ENCODE measurements at regions not wholly inside any gene's neighbourhood (a gene's known extent, or its start where the extent isn't known, plus 50 kb on each side); places are given as distances from the start of the nearest gene placed in this dataset.

- TF ChIP-seq FOSL1 (tag; conservative IDR thresholded peaks at IDR 0.05) (no peak), E2F6 (IDR thresholded peaks at IDR 0.05; ENCODE audit: borderline replicate concordance in 1 of 2, extremely low read depth in 1 of 2, insufficient read depth in 1 of 2, insufficient read length in 1 of 2, low read depth in 1 of 2, low read length in 1 of 2, poor library complexity in 1 of 2, severe bottlenecking in 1 of 2) (no peak), FOXA1 (IDR thresholded peaks at IDR 0.05; ENCODE audit: borderline replicate concordance) (no peak), EP300 (IDR thresholded peaks at IDR 0.05; ENCODE audit: low read length) (no peak), ZFP36 (IDR thresholded peaks at IDR 0.05; ENCODE audit: low read depth, low read length, partially characterized antibody) (no peak), STAT5B (CRISPR knock-in tag; IDR thresholded peaks at IDR 0.05) (no peak), SMAD1 (IDR thresholded peaks at IDR 0.05; ENCODE audit: low read depth, low read length, partially characterized antibody) (no peak), ZNF41 (CRISPR knock-in tag; conservative IDR thresholded peaks at IDR 0.05) (no peak), ZBTB7A (IDR thresholded peaks at IDR 0.05; ENCODE audit: borderline replicate concordance, control insufficient read depth, low read depth, low read length) (no peak), CREM (IDR thresholded peaks at IDR 0.05; ENCODE audit: low read depth) (no peak)
- ATAC-seq (no peak), DNase-seq (ENCODE audit: extremely low read depth in 1 of 4, low spot score in 3 of 4) (no peak), FAIRE-seq (no peak)
- H3K4me3 ChIP-seq, result no peak overlapping the region
- no TSS peak for BruUV-seq (replicated peaks)
- intact Hi-C loops (cut with micrococcal nuclease), result no loop called here
- H4K20me1 ChIP-seq (replicated peaks; ENCODE audit: control insufficient read depth, insufficient read depth, low read length), result no peaks in the 10 kb centered on the region
- H3K9me3 ChIP-seq (replicated peaks; ENCODE audit: control insufficient read depth, insufficient read depth, low read depth, low read length), result no peaks in the 10 kb centered on the region
- no peak overlapping the region for H3K27ac ChIP-seq (ENCODE audit: extremely low read depth, low read depth, low read length)
- no peaks in the 10 kb centered on the region for H3K27me3 ChIP-seq (ENCODE audit: control insufficient read depth in 2 of 2, insufficient read depth in 2 of 2, low read length in 2 of 2)
- no peak overlapping the region for H3K9ac ChIP-seq (ENCODE audit: insufficient read depth in 1 of 2, low read depth in 2 of 2, low read length in 2 of 2)
- 0% methylated on average over 2 of the region's 2 CpGs for WGBS (ENCODE audit: insufficient coverage, low coverage, missing lambda C conversion rate)
- CTCF ChIA-PET (ENCODE audit: low intra/inter-chr PET ratio), result no interaction called here
- H3K4me1 ChIP-seq (replicated peaks in 1 of 2; ENCODE audit: control insufficient read depth in 2 of 2, insufficient read depth in 2 of 2, low read length in 2 of 2), result no peaks in the 10 kb centered on the region
- no peaks in the 10 kb centered on the region for H3K79me2 ChIP-seq (ENCODE audit: control insufficient read depth, insufficient read depth, low read length)
- H2AFZ ChIP-seq (ENCODE audit: low read depth, low read length), result no peak overlapping the region
- in situ Hi-C loops (cut with MboI), result no loop called here
- no peak overlapping the region for H3K4me2 ChIP-seq (ENCODE audit: insufficient read depth, low read length)
- H3K36me3 ChIP-seq (ENCODE audit: control insufficient read depth, insufficient read depth, low read length), result no peaks in the 10 kb centered on the region
- POLR2A ChIA-PET, result no interaction called here
- H3K9me1 ChIP-seq (ENCODE audit: control insufficient read depth, insufficient read depth, low read length), result no peaks in the 10 kb centered on the region
Observed at GRCh38 chr4:106426069-106426468, 57.5 kb upstream of the GIMD1 start.
